Type B pancreatic cell (in vitro differentiated cells): ENCODE measurements at regions not wholly inside any gene's neighbourhood (a gene's known extent, or its start where the extent isn't known, plus 50 kb on each side); places are given as distances from the start of the nearest gene placed in this dataset.

Source experiments
- DNase-seq: peaks from one replicate; pipeline ENCODE4 v3.0.0; 2021; ENCODE audit warnings: mixed read lengths; ENCODE audit not compliant: unreplicated experiment; ENCODE audit errors: extremely low spot score
- H3K27ac Mint-ChIP-seq: 2 replicates; pipeline ENCODE4 v1.8.0; 2021; ENCODE audit warnings: mild to moderate bottlenecking, mixed read lengths
- H3K27me3 Mint-ChIP-seq: 2 replicates; pipeline ENCODE4 v1.8.0; 2021; ENCODE audit warnings: mixed read lengths
- H3K36me3 Mint-ChIP-seq: 2 replicates; pipeline ENCODE4 v1.8.0; 2021; ENCODE audit warnings: mixed read lengths
- H3K4me1 Mint-ChIP-seq: one replicate; pipeline ENCODE4 v1.8.0; 2021; ENCODE audit warnings: mixed read lengths; ENCODE audit not compliant: unreplicated experiment
- H3K4me3 Mint-ChIP-seq: 2 replicates; pipeline ENCODE4 v1.8.0; 2021; ENCODE audit warnings: mild to moderate bottlenecking, mixed read lengths
- H3K9me3 Mint-ChIP-seq: 2 replicates; pipeline ENCODE4 v1.8.0; 2021; ENCODE audit warnings: mixed read lengths
- TF ChIP-seq, protein P1 (sequence below): fragments of 200-600 bp; sonication (generic); conservative IDR thresholded peaks from 2 replicates; pipeline ENCODE4 v1.5.0; 2021; ENCODE audit warnings: antibody characterized with exemption, mild to moderate bottlenecking

DNA sequence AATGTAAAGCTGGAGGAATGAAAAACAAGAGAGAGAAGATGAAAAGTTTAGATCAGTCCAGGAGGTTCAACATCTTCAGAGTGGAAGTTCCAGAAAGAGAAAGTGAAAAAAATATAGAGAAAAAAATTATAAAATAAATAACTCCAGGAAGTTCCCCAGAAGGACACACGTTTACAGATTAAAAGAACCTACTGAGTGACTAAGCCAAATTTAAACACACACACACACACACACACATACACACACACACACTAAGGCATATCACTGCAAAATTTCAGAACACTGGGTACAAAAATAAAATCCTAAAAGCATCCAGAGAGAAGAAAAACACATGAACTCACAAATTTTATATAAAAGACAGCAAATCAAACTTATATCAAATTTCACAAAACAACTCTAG lies 85.9 kb upstream of the PMAIP1 start:
- Mint-ChIP-seq H3K36me3 (peaks cover 4% of the 10 kb centered on the region), H3K9me3 (peaks cover 9% of the 10 kb centered on the region), H3K27me3 (peaks cover 6% of the 10 kb centered on the region), H3K4me1 (peaks cover 22% of the 10 kb centered on the region), H3K4me3 (no peak overlapping the region), H3K27ac (no peak overlapping the region)
- TF ChIP-seq, protein P1, sequence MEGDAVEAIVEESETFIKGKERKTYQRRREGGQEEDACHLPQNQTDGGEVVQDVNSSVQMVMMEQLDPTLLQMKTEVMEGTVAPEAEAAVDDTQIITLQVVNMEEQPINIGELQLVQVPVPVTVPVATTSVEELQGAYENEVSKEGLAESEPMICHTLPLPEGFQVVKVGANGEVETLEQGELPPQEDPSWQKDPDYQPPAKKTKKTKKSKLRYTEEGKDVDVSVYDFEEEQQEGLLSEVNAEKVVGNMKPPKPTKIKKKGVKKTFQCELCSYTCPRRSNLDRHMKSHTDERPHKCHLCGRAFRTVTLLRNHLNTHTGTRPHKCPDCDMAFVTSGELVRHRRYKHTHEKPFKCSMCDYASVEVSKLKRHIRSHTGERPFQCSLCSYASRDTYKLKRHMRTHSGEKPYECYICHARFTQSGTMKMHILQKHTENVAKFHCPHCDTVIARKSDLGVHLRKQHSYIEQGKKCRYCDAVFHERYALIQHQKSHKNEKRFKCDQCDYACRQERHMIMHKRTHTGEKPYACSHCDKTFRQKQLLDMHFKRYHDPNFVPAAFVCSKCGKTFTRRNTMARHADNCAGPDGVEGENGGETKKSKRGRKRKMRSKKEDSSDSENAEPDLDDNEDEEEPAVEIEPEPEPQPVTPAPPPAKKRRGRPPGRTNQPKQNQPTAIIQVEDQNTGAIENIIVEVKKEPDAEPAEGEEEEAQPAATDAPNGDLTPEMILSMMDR, result no peak
- DNase-seq, result no peak

DNA sequence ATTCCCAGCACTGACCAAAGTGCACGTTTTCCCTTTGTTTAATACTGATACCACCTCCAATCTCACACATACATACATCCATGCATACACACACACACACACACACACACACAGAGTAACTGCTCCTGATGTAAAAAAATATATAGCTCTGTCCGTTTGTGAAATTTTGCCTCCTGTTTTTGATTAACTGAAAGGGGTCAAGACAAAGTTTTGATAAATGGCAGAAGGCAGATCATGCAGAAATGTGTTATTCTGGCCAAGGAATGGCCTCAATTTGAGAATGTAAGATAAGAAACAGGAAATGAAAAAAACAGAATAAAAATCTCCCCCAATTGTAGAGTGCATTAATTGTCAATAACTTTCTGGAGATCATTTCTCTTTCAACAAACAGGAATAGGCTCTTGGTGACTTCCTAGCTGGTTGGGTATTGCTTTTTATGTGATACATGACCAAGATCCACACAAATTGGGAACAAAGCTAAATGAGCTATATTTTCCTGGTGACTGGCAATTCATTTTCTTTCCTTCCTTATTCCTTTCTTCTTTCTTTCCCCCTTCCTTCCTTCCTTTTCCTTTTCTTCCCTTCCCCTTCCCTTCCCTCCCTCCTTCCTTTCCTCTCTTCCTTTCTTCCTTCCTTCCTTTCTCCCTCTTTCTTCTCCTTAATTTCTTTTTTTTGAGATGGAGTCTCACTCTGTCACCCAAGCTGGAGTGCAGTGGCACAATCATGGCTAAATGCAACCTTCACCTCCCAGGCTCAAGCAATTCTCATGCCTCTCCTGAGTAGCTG lies 88.9 kb upstream of the PMAIP1 start:
- Mint-ChIP-seq H3K27ac (no peak overlapping the region), H3K27me3 (no peaks in the 10 kb centered on the region), H3K4me3 (no peak overlapping the region), H3K9me3 (no peaks in the 10 kb centered on the region), H3K4me1 (peaks cover 18% of the 10 kb centered on the region), H3K36me3 (no peaks in the 10 kb centered on the region)
- DNase-seq, result no peak
- TF ChIP-seq, protein P1, result no peak

DNA sequence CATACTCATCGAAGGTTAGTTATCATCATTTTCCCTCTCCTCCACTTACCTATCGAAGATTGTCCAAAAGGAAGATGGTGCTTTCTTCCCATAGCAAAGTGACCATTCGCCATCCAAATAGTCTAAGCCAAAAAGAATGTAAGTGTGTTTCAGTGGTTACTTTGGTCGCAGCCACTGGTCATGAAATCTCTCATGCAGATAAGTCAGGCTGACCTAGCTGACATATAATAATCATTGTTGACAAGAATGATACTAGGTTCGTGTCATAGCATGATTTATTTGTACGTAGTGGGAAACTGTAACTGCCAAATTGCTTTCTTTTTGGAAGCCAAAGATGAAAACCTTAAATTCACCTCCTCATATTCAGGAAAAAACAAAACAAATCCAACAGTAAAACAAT lies 89.6 kb upstream of the PMAIP1 start:
- Mint-ChIP-seq H3K4me1 (peaks cover 16% of the 10 kb centered on the region), H3K36me3 (no peaks in the 10 kb centered on the region), H3K9me3 (no peaks in the 10 kb centered on the region), H3K4me3 (no peak overlapping the region), H3K27ac (no peak overlapping the region), H3K27me3 (no peaks in the 10 kb centered on the region)
- TF ChIP-seq, protein P1, result no peak
- no peak for DNase-seq

DNA sequence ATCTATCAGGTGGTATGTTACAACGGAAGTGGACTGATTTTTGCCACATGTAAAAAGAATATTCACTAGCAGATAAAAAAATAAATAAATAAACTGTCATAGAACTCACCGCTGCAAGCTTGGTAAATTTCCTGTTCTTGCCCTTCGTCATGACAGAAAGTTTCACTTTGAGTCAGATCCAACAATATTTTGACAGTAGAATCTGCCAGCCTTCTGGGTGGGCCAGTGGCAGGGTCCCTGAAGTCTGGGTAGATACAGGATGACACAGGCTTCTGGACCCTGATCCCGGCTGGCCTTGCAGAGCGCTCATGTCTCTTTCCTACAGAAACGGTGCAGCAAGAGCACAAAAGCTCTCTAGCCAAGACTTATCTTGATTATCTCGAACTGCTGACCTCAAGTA lies 97.8 kb upstream of the PMAIP1 start:
- TF ChIP-seq, protein P1, result no peak
- DNase-seq, result no peak
- H3K27me3 Mint-ChIP-seq, result no peaks in the 10 kb centered on the region
- H3K4me1 Mint-ChIP-seq, result peaks cover 9% of the 10 kb centered on the region
- no peaks in the 10 kb centered on the region for H3K36me3 Mint-ChIP-seq
- no peaks in the 10 kb centered on the region for H3K9me3 Mint-ChIP-seq
- H3K27ac Mint-ChIP-seq, result no peak overlapping the region
- H3K4me3 Mint-ChIP-seq, result no peak overlapping the region

DNA sequence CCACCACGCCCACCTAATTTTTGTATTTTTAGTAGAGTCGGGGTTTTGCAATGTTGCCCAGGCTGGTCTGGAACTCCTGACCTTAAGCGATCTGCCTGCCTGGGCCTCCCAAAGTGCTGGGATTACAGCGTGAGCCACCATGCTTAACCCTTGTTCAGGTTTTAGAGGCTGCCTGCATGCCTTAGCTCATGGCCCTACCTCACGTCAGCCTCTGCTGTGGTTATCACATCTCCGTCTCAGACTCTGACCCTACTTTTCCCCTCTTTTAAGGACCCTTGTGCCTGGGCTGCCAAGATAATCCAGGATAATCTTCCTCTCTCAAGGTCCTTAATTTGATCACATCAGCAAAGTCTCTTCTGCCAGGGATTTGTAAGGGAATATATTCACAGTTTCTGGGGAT lies 98.2 kb upstream of the PMAIP1 start:
- Mint-ChIP-seq H3K27me3 (no peaks in the 10 kb centered on the region), H3K27ac (no peak overlapping the region), H3K9me3 (no peaks in the 10 kb centered on the region), H3K36me3 (no peaks in the 10 kb centered on the region), H3K4me3 (no peak overlapping the region), H3K4me1 (peaks cover 9% of the 10 kb centered on the region)
- no peak for DNase-seq
- TF ChIP-seq, protein P1, result no peak
